Loucy (cell line): ENCODE measurements at regions not wholly inside any gene's neighbourhood (a gene's known extent, or its start where the extent isn't known, plus 50 kb on each side); places are given as distances from the start of the nearest gene placed in this dataset.

Experiments used
- H2AFZ ChIP-seq: fragments of 200-600 bp; sonication (generic); 2 replicates; pipeline ENCODE4 v1.6.0; 2016; ENCODE audit warnings: antibody characterized with exemption, mild to moderate bottlenecking, low read length, moderate library complexity
- H3F3A ChIP-seq: fragments of 200-600 bp; 2 replicates; pipeline ENCODE4 v1.6.0; 2016; ENCODE audit warnings: antibody characterized with exemption, low read depth, mild to moderate bottlenecking
- H3K27me3 ChIP-seq: fragments of 200-600 bp; sonication (generic); 2 replicates; pipeline ENCODE4 v1.6.1; 2014; ENCODE audit warnings: low read length, mild to moderate bottlenecking; ENCODE audit not compliant: insufficient read depth, poor library complexity, severe bottlenecking
- H3K36me3 ChIP-seq: fragments of 200-600 bp; sonication (generic); 2 replicates; pipeline ENCODE4 v1.6.1; 2016; ENCODE audit warnings: low read length; ENCODE audit not compliant: insufficient read depth
- H3K4me1 ChIP-seq: fragments of 200-600 bp; sonication (generic); 2 replicates; pipeline ENCODE4 v1.5.1; 2014; ENCODE audit warnings: low read length, mild to moderate bottlenecking; ENCODE audit not compliant: insufficient read depth, poor library complexity, severe bottlenecking
- H3K4me2 ChIP-seq: fragments of 200-600 bp; sonication (generic); 2 replicates; pipeline ENCODE4 v1.6.0; 2014; ENCODE audit warnings: antibody characterized with exemption, low read length, low read depth, mild to moderate bottlenecking; ENCODE audit not compliant: poor library complexity, severe bottlenecking
- H3K4me3 ChIP-seq: fragments of 200-600 bp; sonication (generic); 2 replicates; pipeline ENCODE4 v1.5.1; 2014; ENCODE audit warnings: low read length, mild to moderate bottlenecking, mixed read lengths; ENCODE audit not compliant: poor library complexity, severe bottlenecking
- H3K79me2 ChIP-seq: fragments of 200-600 bp; sonication (generic); 2 replicates; pipeline ENCODE4 v1.6.1; 2014; ENCODE audit warnings: low read length; ENCODE audit not compliant: insufficient read depth
- H3K9ac ChIP-seq: fragments of 200-600 bp; sonication (generic); 2 replicates; pipeline ENCODE4 v1.6.0; 2014; ENCODE audit warnings: mild to moderate bottlenecking, low read depth, low read length, moderate library complexity; ENCODE audit not compliant: poor library complexity, severe bottlenecking
- H3K9me2 ChIP-seq: fragments of 200-600 bp; sonication (generic); replicated peaks from 2 replicates; pipeline ENCODE4 v1.6.1; 2016; ENCODE audit warnings: low read depth, low read length, mixed read lengths
- H3K9me3 ChIP-seq: fragments of 200-600 bp; sonication (generic); 2 replicates; pipeline ENCODE4 v1.6.1; 2014; ENCODE audit warnings: mild to moderate bottlenecking, antibody characterized with exemption, low read length, low read depth; ENCODE audit not compliant: insufficient read depth
- H4K20me1 ChIP-seq: fragments of 200-600 bp; sonication (generic); 2 replicates; pipeline ENCODE4 v1.6.0; 2014; ENCODE audit warnings: antibody characterized with exemption, low read length, mild to moderate bottlenecking; ENCODE audit not compliant: insufficient read depth, poor library complexity, severe bottlenecking
- EZH2phosphoT487 ChIP-seq: fragments of 200-600 bp; IDR thresholded peaks from 2 replicates; pipeline ENCODE4 v1.6.1; 2018; ENCODE audit warnings: antibody characterized with exemption, mild to moderate bottlenecking, moderate library complexity, borderline replicate concordance
- TF ChIP-seq, protein P1 (sequence below): fragments of 200-600 bp; sonication (generic); conservative IDR thresholded peaks from 2 replicates; pipeline ENCODE4 v1.5.1; 2014; ENCODE audit warnings: mild to moderate bottlenecking, antibody characterized with exemption, low read length

DNA sequence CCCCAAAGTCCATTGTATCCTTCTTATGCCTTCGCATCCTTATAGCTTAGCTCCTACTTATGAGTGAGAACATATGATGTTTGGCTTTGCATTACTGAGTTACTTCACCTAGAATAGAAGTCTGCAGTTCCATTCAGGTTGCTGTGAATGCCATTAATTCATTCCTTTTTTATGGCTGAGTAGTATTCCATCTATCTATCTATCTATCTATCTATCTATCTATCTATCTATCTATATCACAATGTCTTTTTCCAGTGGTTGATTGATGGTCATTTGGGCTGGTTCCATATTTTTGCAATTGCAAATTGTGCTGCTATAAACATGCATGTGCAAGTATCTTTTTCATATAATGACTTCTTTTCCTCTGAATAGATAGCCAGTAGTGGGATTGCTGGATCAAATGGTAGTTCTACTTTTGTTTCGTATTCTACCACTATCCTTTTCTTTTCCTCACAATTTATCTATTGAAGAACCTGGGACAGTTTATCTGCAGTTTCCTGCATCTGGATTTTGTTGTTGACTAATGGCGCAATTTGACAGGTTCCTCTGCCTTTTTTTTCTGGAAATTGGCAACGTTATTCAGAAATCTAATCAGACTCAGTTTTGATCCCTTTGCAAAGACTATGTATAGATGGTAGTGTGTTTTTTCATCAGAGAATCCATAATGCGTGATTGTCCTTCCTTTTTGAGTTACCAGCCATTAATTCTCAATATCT, 287.2 kb downstream of the ARL4A start:
- Histone ChIP-seq H3K9ac (no peak overlapping the region), H4K20me1 (no peaks in the 10 kb centered on the region), H3K9me2 (no peaks in the 10 kb centered on the region), H3K27me3 (no peaks in the 10 kb centered on the region), H3K36me3 (no peaks in the 10 kb centered on the region), H2AFZ (no peak overlapping the region), H3K4me1 (no peaks in the 10 kb centered on the region), H3F3A (no peaks in the 10 kb centered on the region), H3K4me3 (no peak overlapping the region), H3K79me2 (no peaks in the 10 kb centered on the region), H3K4me2 (no peak overlapping the region), H3K9me3 (no peaks in the 10 kb centered on the region)
- no peak for TF ChIP-seq EZH2phosphoT487
- TF ChIP-seq, protein P1, sequence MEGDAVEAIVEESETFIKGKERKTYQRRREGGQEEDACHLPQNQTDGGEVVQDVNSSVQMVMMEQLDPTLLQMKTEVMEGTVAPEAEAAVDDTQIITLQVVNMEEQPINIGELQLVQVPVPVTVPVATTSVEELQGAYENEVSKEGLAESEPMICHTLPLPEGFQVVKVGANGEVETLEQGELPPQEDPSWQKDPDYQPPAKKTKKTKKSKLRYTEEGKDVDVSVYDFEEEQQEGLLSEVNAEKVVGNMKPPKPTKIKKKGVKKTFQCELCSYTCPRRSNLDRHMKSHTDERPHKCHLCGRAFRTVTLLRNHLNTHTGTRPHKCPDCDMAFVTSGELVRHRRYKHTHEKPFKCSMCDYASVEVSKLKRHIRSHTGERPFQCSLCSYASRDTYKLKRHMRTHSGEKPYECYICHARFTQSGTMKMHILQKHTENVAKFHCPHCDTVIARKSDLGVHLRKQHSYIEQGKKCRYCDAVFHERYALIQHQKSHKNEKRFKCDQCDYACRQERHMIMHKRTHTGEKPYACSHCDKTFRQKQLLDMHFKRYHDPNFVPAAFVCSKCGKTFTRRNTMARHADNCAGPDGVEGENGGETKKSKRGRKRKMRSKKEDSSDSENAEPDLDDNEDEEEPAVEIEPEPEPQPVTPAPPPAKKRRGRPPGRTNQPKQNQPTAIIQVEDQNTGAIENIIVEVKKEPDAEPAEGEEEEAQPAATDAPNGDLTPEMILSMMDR: no peak

DNA sequence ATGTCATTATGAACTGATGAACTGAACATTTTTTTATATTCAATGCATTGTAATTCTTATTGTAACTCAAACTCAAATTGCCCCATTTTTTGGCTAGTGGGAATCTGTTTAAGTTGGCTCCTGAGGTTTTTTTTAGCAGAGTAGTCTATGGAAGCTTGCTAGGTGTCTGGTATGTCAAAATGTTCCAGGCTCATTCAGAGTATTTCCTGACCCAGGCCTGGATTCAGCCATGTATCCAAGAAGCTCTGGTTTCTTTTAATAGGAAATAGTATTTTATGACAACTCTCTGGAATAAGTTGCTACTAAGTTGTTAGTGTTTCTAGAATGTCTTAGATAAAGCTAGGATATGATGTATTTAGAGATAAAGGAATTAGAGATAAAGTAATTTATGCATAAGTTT, 288.0 kb downstream of the ARL4A start:
- Histone ChIP-seq H3K4me3 (no peak overlapping the region), H4K20me1 (no peaks in the 10 kb centered on the region), H3K79me2 (no peaks in the 10 kb centered on the region), H3K9me2 (no peaks in the 10 kb centered on the region), H3K36me3 (no peaks in the 10 kb centered on the region), H3K9me3 (no peaks in the 10 kb centered on the region), H3K4me2 (no peak overlapping the region), H3K4me1 (no peaks in the 10 kb centered on the region), H2AFZ (no peak overlapping the region), H3K9ac (no peak overlapping the region), H3F3A (no peaks in the 10 kb centered on the region), H3K27me3 (no peaks in the 10 kb centered on the region)
- TF ChIP-seq EZH2phosphoT487: no peak
- TF ChIP-seq, protein P1: no peak

DNA sequence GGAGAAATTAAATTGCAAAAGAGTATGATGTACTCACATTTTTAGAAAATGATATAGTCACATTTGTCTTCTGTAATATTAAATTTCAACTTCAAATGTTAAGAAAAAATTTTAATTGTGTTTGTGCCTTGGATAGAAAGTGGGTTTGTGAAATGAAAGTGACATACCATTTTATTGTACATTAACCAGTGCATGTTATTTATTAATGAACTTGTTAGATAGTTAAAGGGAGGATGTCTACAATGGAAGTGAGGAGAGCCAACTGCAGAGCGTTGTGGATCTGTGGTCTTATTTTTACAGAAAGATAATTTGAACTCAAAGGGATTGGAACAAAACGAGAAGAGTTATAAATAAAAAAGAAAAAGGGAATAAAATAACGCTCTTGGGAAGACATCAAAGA, 291.7 kb downstream of the ARL4A start:
- no peaks in the 10 kb centered on the region for H3K9me3 ChIP-seq
- H3K36me3 ChIP-seq: no peaks in the 10 kb centered on the region
- no peaks in the 10 kb centered on the region for H3K9me2 ChIP-seq
- H3K4me3 ChIP-seq: no peak overlapping the region
- no peak overlapping the region for H3K9ac ChIP-seq
- no peaks in the 10 kb centered on the region for H3F3A ChIP-seq
- H2AFZ ChIP-seq: no peak overlapping the region
- no peaks in the 10 kb centered on the region for H3K4me1 ChIP-seq
- H3K4me2 ChIP-seq: no peak overlapping the region
- no peaks in the 10 kb centered on the region for H3K27me3 ChIP-seq
- H4K20me1 ChIP-seq: no peaks in the 10 kb centered on the region
- no peaks in the 10 kb centered on the region for H3K79me2 ChIP-seq
- TF ChIP-seq, protein P1: no peak
- no peak for TF ChIP-seq EZH2phosphoT487
